AG09309 (cell line): ENCODE measurements at regions not wholly inside any gene's neighbourhood (a gene's known extent, or its start where the extent isn't known, plus 50 kb on each side); places are given as distances from the start of the nearest gene placed in this dataset.

ENCODE experiments used
- DNase-seq: peaks from one replicate; pipeline ENCODE4 v3.0.0-alpha.2; 2010; ENCODE audit warnings: low read depth
- H3K4me3 ChIP-seq: 2 replicates; pipeline ENCODE4 v1.5.1; 2011; ENCODE audit warnings: mild to moderate bottlenecking, low read depth, low read length, moderate library complexity; ENCODE audit not compliant: control insufficient read depth
- CTCF ChIP-seq: IDR thresholded peaks from 2 replicates; pipeline ENCODE4 v1.5.1; 2011; ENCODE audit warnings: mild to moderate bottlenecking, low read depth, low read length, inconsistent platforms; ENCODE audit not compliant: insufficient read depth, control insufficient read depth; ENCODE audit errors: missing control alignments

- DNase-seq: no peak
- no peak overlapping the region for H3K4me3 ChIP-seq
- TF ChIP-seq CTCF: no peak
These were observed 180.3 kb upstream of the GRB10 start for GRCh38 chr7:50962962-50963374.

- DNase-seq: no peak
- TF ChIP-seq CTCF: no peak
- no peak overlapping the region for H3K4me3 ChIP-seq
These were observed 179.7 kb upstream of the GRB10 start for GRCh38 chr7:50962281-50962883.

GRCh38 chr7:50960621-50961310 is 178.1 kb upstream of the GRB10 start:
- H3K4me3 ChIP-seq: no peak overlapping the region
- no peak for TF ChIP-seq CTCF
- DNase-seq: no peak

GRCh38 chr7:50959991-50960390 is 177.3 kb upstream of the GRB10 start:
- H3K4me3 ChIP-seq: no peak overlapping the region
- no peak for TF ChIP-seq CTCF
- DNase-seq: no peak

- no peak overlapping the region for H3K4me3 ChIP-seq
- TF ChIP-seq CTCF: no peak
- no peak for DNase-seq
These were observed 176.9 kb upstream of the GRB10 start for GRCh38 chr7:50959560-50959959.

GRCh38 chr7:50957855-50958254 is 175.2 kb upstream of the GRB10 start:
- no peak overlapping the region for H3K4me3 ChIP-seq
- no peak for TF ChIP-seq CTCF
- DNase-seq: no peak
